ENCODE measurements at regions not wholly inside any gene's neighbourhood (a gene's known extent, or its start where the extent isn't known, plus 50 kb on each side); places are given as distances from the start of the nearest gene placed in this dataset.

GRCh38 chr3:64909011-64909410, 221.2 kb upstream of the ADAMTS9 start:
- Mint-ChIP-seq H3K27me3 (ENCODE audit: insufficient read depth, unreplicated experiment) (no peaks in the 10 kb centered on the region), H3K4me3 (ENCODE audit: unreplicated experiment) (no peak overlapping the region), H3K36me3 (ENCODE audit: insufficient read depth, unreplicated experiment) (no peaks in the 10 kb centered on the region), H3K9me3 (ENCODE audit: unreplicated experiment) (no peaks in the 10 kb centered on the region), H3K27ac (ENCODE audit: unreplicated experiment) (no peak overlapping the region), H3K4me1 (ENCODE audit: low read depth, unreplicated experiment) (no peaks in the 10 kb centered on the region)
- intact Hi-C loops (cut with micrococcal nuclease; ENCODE audit: unreplicated experiment), result no loop called here
- Histone ChIP-seq H3K9me3 (no peaks in the 10 kb centered on the region), H3K27me3 (replicated peaks; ENCODE audit: control insufficient read depth, insufficient read depth, low read length) (no peaks in the 10 kb centered on the region), H3K4me1 (peaks cover 10% of the 10 kb centered on the region), H3K36me3 (ENCODE audit: control insufficient read depth, insufficient read depth, low read length) (no peaks in the 10 kb centered on the region), H3K4me3 (ENCODE audit: low read depth, low read length) (no peak overlapping the region)
- DNase-seq, result no peak
- no peak for TF ChIP-seq CTCF (IDR thresholded peaks at IDR 0.05; ENCODE audit: insufficient read depth in 1 of 2, low read depth in 1 of 2, low read length in 1 of 2, severe bottlenecking in 1 of 2, unreplicated experiment in 1 of 2)
- ChIA-PET CTCF (no interaction called here), POLR2A (no interaction called here)
- no TSS peak for BruUV-seq (replicated peaks)

GRCh38 chr3:64908251-64908685, 220.5 kb upstream of the ADAMTS9 start:
- H3K4me3 ChIP-seq (ENCODE audit: low read depth, low read length), result no peak overlapping the region
- H3K4me3 Mint-ChIP-seq (ENCODE audit: unreplicated experiment), result no peak overlapping the region
- H3K9me3 ChIP-seq, result no peaks in the 10 kb centered on the region
- intact Hi-C loops (cut with micrococcal nuclease; ENCODE audit: unreplicated experiment), result no loop called here
- CTCF ChIA-PET, result no interaction called here
- H3K4me1 ChIP-seq, result peaks cover 10% of the 10 kb centered on the region
- no TSS peak for BruUV-seq (replicated peaks)
- no peaks in the 10 kb centered on the region for H3K36me3 Mint-ChIP-seq (ENCODE audit: insufficient read depth, unreplicated experiment)
- POLR2A ChIA-PET, result no interaction called here
- H3K9me3 Mint-ChIP-seq (ENCODE audit: unreplicated experiment), result no peaks in the 10 kb centered on the region
- no peaks in the 10 kb centered on the region for H3K27me3 ChIP-seq (replicated peaks; ENCODE audit: control insufficient read depth, insufficient read depth, low read length)
- H3K4me1 Mint-ChIP-seq (ENCODE audit: low read depth, unreplicated experiment), result no peaks in the 10 kb centered on the region
- no peak for DNase-seq
- H3K27ac Mint-ChIP-seq (ENCODE audit: unreplicated experiment), result no peak overlapping the region
- H3K27me3 Mint-ChIP-seq (ENCODE audit: insufficient read depth, unreplicated experiment), result no peaks in the 10 kb centered on the region
- H3K36me3 ChIP-seq (ENCODE audit: control insufficient read depth, insufficient read depth, low read length), result no peaks in the 10 kb centered on the region
- no peak for TF ChIP-seq CTCF (IDR thresholded peaks at IDR 0.05; ENCODE audit: insufficient read depth in 1 of 2, low read depth in 1 of 2, low read length in 1 of 2, severe bottlenecking in 1 of 2, unreplicated experiment in 1 of 2)

GRCh38 chr3:64905906-64906410, 218.2 kb upstream of the ADAMTS9 start:
- no peaks in the 10 kb centered on the region for H3K4me1 Mint-ChIP-seq (ENCODE audit: low read depth, unreplicated experiment)
- H3K4me1 ChIP-seq, result peaks cover 10% of the 10 kb centered on the region
- no peaks in the 10 kb centered on the region for H3K36me3 Mint-ChIP-seq (ENCODE audit: insufficient read depth, unreplicated experiment)
- H3K27me3 Mint-ChIP-seq (ENCODE audit: insufficient read depth, unreplicated experiment), result no peaks in the 10 kb centered on the region
- no peak for DNase-seq
- H3K4me3 Mint-ChIP-seq (ENCODE audit: unreplicated experiment), result no peak overlapping the region
- CTCF ChIA-PET, result no interaction called here
- H3K4me3 ChIP-seq (ENCODE audit: low read depth, low read length), result no peak overlapping the region
- H3K27me3 ChIP-seq (replicated peaks; ENCODE audit: control insufficient read depth, insufficient read depth, low read length), result no peaks in the 10 kb centered on the region
- H3K36me3 ChIP-seq (ENCODE audit: control insufficient read depth, insufficient read depth, low read length), result no peaks in the 10 kb centered on the region
- POLR2A ChIA-PET, result no interaction called here
- no TSS peak for BruUV-seq (replicated peaks)
- no peaks in the 10 kb centered on the region for H3K9me3 ChIP-seq
- no peak overlapping the region for H3K27ac Mint-ChIP-seq (ENCODE audit: unreplicated experiment)
- intact Hi-C loops (cut with micrococcal nuclease; ENCODE audit: unreplicated experiment), result no loop called here
- H3K9me3 Mint-ChIP-seq (ENCODE audit: unreplicated experiment), result no peaks in the 10 kb centered on the region
- no peak for TF ChIP-seq CTCF (IDR thresholded peaks at IDR 0.05; ENCODE audit: insufficient read depth in 1 of 2, low read depth in 1 of 2, low read length in 1 of 2, severe bottlenecking in 1 of 2, unreplicated experiment in 1 of 2)

Measured in Caco-2 (cell line).